Ovary (tissue), 7 donors: ENCODE measurements at regions not wholly inside any gene's neighbourhood (a gene's known extent, or its start where the extent isn't known, plus 50 kb on each side); places are given as distances from the start of the nearest gene placed in this dataset.

ENCODE experiments used
- DNase-seq, 5 donors: peaks; one replicate each; pipeline ENCODE4 v3.0.0-alpha.2; 2019 to 2020
- H3K27ac ChIP-seq, 2 donors: fragments of 200-600 bp; one replicate each; pipeline versions ENCODE4 v1.5.1 to v1.8.0; 2019 to 2022
- H3K27me3 ChIP-seq: fragments of 200-600 bp; one replicate; pipeline ENCODE4 v1.8.0; 2022
- H3K36me3 ChIP-seq: fragments of 200-600 bp; sonication (generic); one replicate; pipeline ENCODE4 v1.5.1; 2019
- H3K4me1 ChIP-seq: one replicate; pipeline ENCODE4 v1.8.1; 2013; ENCODE audit warnings: mild to moderate bottlenecking, moderate library complexity; ENCODE audit not compliant: insufficient read depth
- H3K4me3 ChIP-seq: fragments of 200-600 bp; sonication (generic); one replicate; pipeline ENCODE4 v1.5.1; 2017
- H3K9me3 ChIP-seq, 2 donors: fragments of 200-600 bp in 1 of 2; sonication (generic) in 1 of 2; one replicate each; pipeline versions ENCODE4 v1.5.1 to v1.8.1; 2013 to 2019; ENCODE audit warnings: mild to moderate bottlenecking in 1 of 2, moderate library complexity in 1 of 2
- CTCF ChIP-seq, 3 donors: fragments of 450-650 bp in 2 of 3; fragments of 200-600 bp in 1 of 3; IDR thresholded peaks; one replicate each; pipeline versions ENCODE4 v1.5.1 to v1.8.0; 2016 to 2022; ENCODE audit warnings: antibody characterized with exemption in 3 of 3, mild to moderate bottlenecking in 1 of 3
- EP300 ChIP-seq: sonication (generic); formaldehyde crosslinking; IDR thresholded peaks from one replicate; pipeline ENCODE4 v1.6.1; 2017; ENCODE audit warnings: antibody characterized with exemption
- POLR2A ChIP-seq: fragments of 450-650 bp; IDR thresholded peaks from one replicate; pipeline ENCODE4 v1.6.1; 2017; ENCODE audit warnings: antibody characterized with exemption, mild to moderate bottlenecking, moderate library complexity
- WGBS, 3 donors: extraction: QIAGEN DNeasy Blood & Tissue Kit in 1 of 3; methylation state at CpG; one replicate each; pipeline versions ENCODE4 v1.1.5 to v1.1.7; 2013 to 2017; 5-methylcytosine and 5-hydroxymethylcytosine counted together
- intact Hi-C, 4 donors: fragments of 100-400 bp; cut with DNase I; formaldehyde crosslinking; loops; one replicate each; pipeline versions ENCODE4 v1.11.0 to v1.15.1; 2022 to 2023
- donor health status: DM: no; HTN: no; CAD: no; lungs with moderate emphysema.
- donor health status: DM: no; HTN: no; CAD: no.
- donor health status: Bipolar disorder and iron deficiency.
- donor health status: DM: no; HTN: no; CAD: no.
- donor health status: DM: yes; HTN: yes; CAD: no.

GRCh38 chr1:234961456-234962339, 166.9 kb downstream of the TOMM20 start:
- WGBS, 3 donors: 41 to 51% (median 41%) methylated on average over 9 of the region's 9 CpGs
- DNase-seq: no peak
- intact Hi-C loops: loop anchor here in 1 of 4 donors (10.0 kb wide), 1 partner anchor 357 kb away; no protein-coding TSS in a partner anchor
- no peaks in the 10 kb centered on the region for H3K36me3 ChIP-seq
- H3K4me1 ChIP-seq: peaks cover 11% of the 10 kb centered on the region
- H3K27ac ChIP-seq: peak overlapping the region; percentile 42 to 60
- no peak overlapping the region for H3K4me3 ChIP-seq
- H3K9me3 ChIP-seq: no peaks in the 10 kb centered on the region
- TF ChIP-seq EP300: no peak
- no peak for TF ChIP-seq CTCF (IDR thresholded peaks at IDR 0.05)
- no peak for TF ChIP-seq POLR2A
- no peaks in the 10 kb centered on the region for H3K27me3 ChIP-seq

- WGBS, 3 donors: 47 to 56% (median 53%) methylated on average over 17 of the region's 17 CpGs
- Histone ChIP-seq H3K4me1 (peaks cover 11% of the 10 kb centered on the region), H3K27ac (peak overlapping the region; percentile 8 to 22), H3K4me3 (no peak overlapping the region), H3K36me3 (no peaks in the 10 kb centered on the region), H3K9me3 (no peaks in the 10 kb centered on the region), H3K27me3 (no peaks in the 10 kb centered on the region)
- intact Hi-C loops: loop anchor here in 1 of 4 donors (10.0 kb wide), 1 partner anchor 356 kb away; no protein-coding TSS in a partner anchor
- no peak for DNase-seq
- TF ChIP-seq CTCF (IDR thresholded peaks at IDR 0.05) (no peak), EP300 (no peak), POLR2A (no peak)
These were observed 167.7 kb downstream of the TOMM20 start for GRCh38 chr1:234960722-234961455.

GRCh38 chr1:234958706-234959657, 169.7 kb downstream of the TOMM20 start:
- WGBS, 3 donors: 92 to 96% (median 95%) methylated on average over 21 of the region's 21 CpGs
- H3K4me1 ChIP-seq: peaks cover 11% of the 10 kb centered on the region
- no peak overlapping the region for H3K27ac ChIP-seq

More at GRCh38 chr1:234958706-234959657, 169.7 kb downstream of the TOMM20 start:
- Histone ChIP-seq H3K36me3 (no peaks in the 10 kb centered on the region), H3K4me3 (no peak overlapping the region), H3K27me3 (no peaks in the 10 kb centered on the region), H3K9me3 (no peaks in the 10 kb centered on the region)
- no peak for DNase-seq
- intact Hi-C loops: no loop called here
- TF ChIP-seq CTCF (IDR thresholded peaks at IDR 0.05): no peak
- no peak for TF ChIP-seq EP300
- no peak for TF ChIP-seq POLR2A
